SK-N-SH treated with all-trans-retinoic acid at 6 μM for 48 hours (cell line): ENCODE measurements at regions not wholly inside any gene's neighbourhood (a gene's known extent, or its start where the extent isn't known, plus 50 kb on each side); places are given as distances from the start of the nearest gene placed in this dataset.

ENCODE experiments used
- ARNTL ChIP-seq: fragments of 450-650 bp; formaldehyde crosslinking; IDR thresholded peaks from 2 replicates; pipeline ENCODE4 v1.5.0; 2020; ENCODE audit warnings: low read depth, mild to moderate bottlenecking, moderate library complexity, borderline replicate concordance
- BACH2 ChIP-seq: fragments of 250-450 bp; sonication (Bioruptor Pico); IDR thresholded peaks from 2 replicates; pipeline ENCODE4 v1.9.0; 2021; ENCODE audit warnings: mild to moderate bottlenecking, borderline replicate concordance
- PATZ1 ChIP-seq: fragments of 250-450 bp; sonication (Bioruptor Pico); IDR thresholded peaks from 2 replicates; pipeline ENCODE4 v1.8.0; 2020; ENCODE audit warnings: mild to moderate bottlenecking, moderate library complexity, borderline replicate concordance
- RARB ChIP-seq: fragments of 250-450 bp; sonication (Bioruptor Pico); IDR thresholded peaks from 2 replicates; pipeline ENCODE4 v1.8.0; 2021; ENCODE audit warnings: mild to moderate bottlenecking, moderate library complexity
- TOX ChIP-seq: fragments of 250-450 bp; sonication (Bioruptor Pico); IDR thresholded peaks from 2 replicates; pipeline ENCODE4 v1.8.0; 2021; ENCODE audit warnings: mild to moderate bottlenecking, moderate library complexity, borderline replicate concordance
- ZFP30 ChIP-seq: fragments of 450-650 bp; formaldehyde crosslinking; IDR thresholded peaks from 2 replicates; pipeline ENCODE4 v1.5.0; 2022; ENCODE audit warnings: mild to moderate bottlenecking, moderate library complexity
- ZNF70 ChIP-seq: fragments of 450-650 bp; formaldehyde crosslinking; IDR thresholded peaks from 2 replicates; pipeline ENCODE4 v1.5.0; 2020; ENCODE audit warnings: mild to moderate bottlenecking, moderate library complexity

- TF ChIP-seq BACH2 = no peak
- no peak for TF ChIP-seq PATZ1 (CRISPR knock-in tag)
- no peak for TF ChIP-seq TOX (CRISPR knock-in tag)
- TF ChIP-seq RARB (CRISPR knock-in tag) = no peak
- no peak for TF ChIP-seq ARNTL
- TF ChIP-seq ZNF70 (CRISPR knock-in tag) = no peak
- no peak for TF ChIP-seq ZFP30
These were observed 139.3 kb upstream of the FBXL17 start for GRCh38 chr5:108521011-108521700.
